GM23338 (cell line): ENCODE measurements at regions not wholly inside any gene's neighbourhood (a gene's known extent, or its start where the extent isn't known, plus 50 kb on each side); places are given as distances from the start of the nearest gene placed in this dataset.

Experiments
- ATAC-seq: fragments of 200-7000 bp; cut with Tn5 transposase; 3 replicates; pipeline ENCODE4 v1.9.1; 2020
- DNase-seq: peaks from one replicate; pipeline ENCODE4 v3.0.0-alpha.2; 2015; ENCODE audit warnings: low spot score
- H2AFZ ChIP-seq: fragments of 200-600 bp; sonication (generic); 2 replicates; pipeline ENCODE4 v1.8.0; 2016; ENCODE audit warnings: antibody characterized with exemption, mild to moderate bottlenecking, moderate library complexity
- H3F3A ChIP-seq: fragments of 200-600 bp; sonication (generic); replicated peaks from 2 replicates; pipeline ENCODE4 v1.8.0; 2017; ENCODE audit warnings: antibody characterized with exemption, mixed run types, low read depth
- H3K27ac ChIP-seq: fragments of 200-600 bp; sonication (generic); 2 replicates; pipeline ENCODE4 v1.6.1; 2016; ENCODE audit warnings: low read depth
- H3K27me3 ChIP-seq: fragments of 200-600 bp; sonication (generic); 2 replicates; pipeline ENCODE4 v1.8.0; 2016; ENCODE audit warnings: mild to moderate bottlenecking, mixed run types, moderate library complexity; ENCODE audit not compliant: insufficient read depth
- H3K36me3 ChIP-seq: fragments of 200-600 bp; sonication (generic); 2 replicates; pipeline ENCODE4 v1.8.0; 2016; ENCODE audit warnings: mild to moderate bottlenecking; ENCODE audit not compliant: insufficient read depth
- H3K4me1 ChIP-seq: fragments of 200-600 bp; sonication (generic); 2 replicates; pipeline ENCODE4 v1.8.0; 2016; ENCODE audit warnings: mild to moderate bottlenecking, moderate library complexity; ENCODE audit not compliant: insufficient read depth
- H3K4me2 ChIP-seq: fragments of 200-600 bp; sonication (generic); 2 replicates; pipeline ENCODE4 v1.7.1; 2017; ENCODE audit warnings: mixed run types
- H3K4me3 ChIP-seq: fragments of 200-600 bp; sonication (generic); 2 replicates; pipeline ENCODE4 v1.6.1; 2016; ENCODE audit warnings: mixed run types
- H3K79me2 ChIP-seq: fragments of 200-600 bp; sonication (generic); replicated peaks from 2 replicates; pipeline ENCODE4 v1.8.0; 2017; ENCODE audit warnings: mild to moderate bottlenecking; ENCODE audit not compliant: insufficient read depth
- H3K9me2 ChIP-seq: fragments of 200-600 bp; sonication (generic); 2 replicates; pipeline ENCODE4 v1.8.0; 2017; ENCODE audit not compliant: insufficient read depth
- H4K20me1 ChIP-seq: fragments of 200-600 bp; sonication (generic); replicated peaks from 2 replicates; pipeline ENCODE4 v1.8.0; 2017; ENCODE audit warnings: mild to moderate bottlenecking; ENCODE audit not compliant: insufficient read depth
- H3K27ac Mint-ChIP-seq: 2 replicates; pipeline ENCODE4 v1.8.0; 2020; ENCODE audit warnings: inconsistent platforms, mild to moderate bottlenecking, moderate library complexity, mixed read lengths
- H3K27me3 Mint-ChIP-seq: 3 replicates; pipeline ENCODE4 v1.8.0; 2022; ENCODE audit warnings: low read depth, mild to moderate bottlenecking, moderate library complexity, mixed read lengths, inconsistent platforms; ENCODE audit not compliant: insufficient read depth, poor library complexity
- H3K36me3 Mint-ChIP-seq: 3 replicates; pipeline ENCODE4 v1.8.0; 2021; ENCODE audit warnings: low read depth, mild to moderate bottlenecking, inconsistent platforms, moderate library complexity, mixed read lengths
- H3K4me1 Mint-ChIP-seq: 3 replicates; pipeline ENCODE4 v1.8.0; 2020; ENCODE audit warnings: mild to moderate bottlenecking, inconsistent platforms, mixed read lengths
- H3K4me3 Mint-ChIP-seq: 3 replicates; pipeline ENCODE4 v1.8.0; 2021; ENCODE audit warnings: moderate library complexity, mild to moderate bottlenecking, inconsistent platforms, mixed read lengths
- H3K9me3 Mint-ChIP-seq: 3 replicates; pipeline ENCODE4 v1.8.0; 2020; ENCODE audit warnings: moderate library complexity, mild to moderate bottlenecking, inconsistent platforms, mixed read lengths
- EZH2 ChIP-seq: fragments of 200-600 bp; sonication (generic); IDR thresholded peaks from one replicate; pipeline ENCODE4 v1.8.0; 2017; ENCODE audit warnings: antibody characterized with exemption, mild to moderate bottlenecking, low read depth; ENCODE audit not compliant: unreplicated experiment
- EZH2phosphoT487 ChIP-seq: fragments of 200-600 bp; sonication (generic); IDR thresholded peaks from one replicate; pipeline ENCODE4 v1.8.1; 2018; ENCODE audit warnings: antibody characterized with exemption; ENCODE audit not compliant: unreplicated experiment
- JUNB ChIP-seq: IDR thresholded peaks from one replicate; pipeline ENCODE4 v1.6.1; 2016; ENCODE audit warnings: antibody characterized with exemption; ENCODE audit not compliant: unreplicated experiment
- NANOG ChIP-seq: IDR thresholded peaks from 2 replicates; pipeline ENCODE4 v1.6.1; 2016; ENCODE audit warnings: antibody characterized with exemption, borderline replicate concordance
- POLR2AphosphoS5 ChIP-seq: IDR thresholded peaks from 2 replicates; pipeline ENCODE4 v1.6.1; 2016; ENCODE audit warnings: antibody characterized with exemption, low read depth
- STAT1 ChIP-seq: IDR thresholded peaks from one replicate; pipeline ENCODE4 v1.6.1; 2016; ENCODE audit warnings: antibody characterized with exemption; ENCODE audit not compliant: unreplicated experiment
- TF ChIP-seq, protein P1 (sequence below): fragments of 250-450 bp; sonication (Bioruptor Pico); IDR thresholded peaks from 2 replicates; pipeline ENCODE4 v1.5.0; 2020; ENCODE audit warnings: mild to moderate bottlenecking, moderate library complexity

GRCh38 chr1:181366910-181367309 lies 116.4 kb upstream of the CACNA1E start:
- TF ChIP-seq POLR2AphosphoS5 (no peak), STAT1 (no peak), JUNB (no peak), EZH2phosphoT487 (no peak)
- no peaks in the 10 kb centered on the region for H3K4me1 ChIP-seq
- H2AFZ ChIP-seq = no peak overlapping the region
- no peak overlapping the region for H3K27ac ChIP-seq
- ATAC-seq (no peak), DNase-seq (no peak)
- Mint-ChIP-seq H3K27ac (no peak overlapping the region), H3K4me3 (no peak overlapping the region), H3K27me3 (peaks cover 3% of the 10 kb centered on the region), H3K9me3 (peaks cover 5% of the 10 kb centered on the region; the same call in 2 of the 3 replicates), H3K4me1 (no peaks in the 10 kb centered on the region), H3K36me3 (no peaks in the 10 kb centered on the region)
- no peaks in the 10 kb centered on the region for H3K9me2 ChIP-seq
- H3K36me3 ChIP-seq = no peaks in the 10 kb centered on the region
- H3K79me2 ChIP-seq = no peaks in the 10 kb centered on the region
- no peak overlapping the region for H3K4me2 ChIP-seq
- no peaks in the 10 kb centered on the region for H3F3A ChIP-seq
- H3K27me3 ChIP-seq = no peaks in the 10 kb centered on the region
- no peaks in the 10 kb centered on the region for H4K20me1 ChIP-seq
- no peak overlapping the region for H3K4me3 ChIP-seq

GRCh38 chr1:181369416-181369815 lies 113.9 kb upstream of the CACNA1E start:
- no peaks in the 10 kb centered on the region for H4K20me1 ChIP-seq
- TF ChIP-seq NANOG (no peak), EZH2 (no peak)
- TF ChIP-seq, protein P1, sequence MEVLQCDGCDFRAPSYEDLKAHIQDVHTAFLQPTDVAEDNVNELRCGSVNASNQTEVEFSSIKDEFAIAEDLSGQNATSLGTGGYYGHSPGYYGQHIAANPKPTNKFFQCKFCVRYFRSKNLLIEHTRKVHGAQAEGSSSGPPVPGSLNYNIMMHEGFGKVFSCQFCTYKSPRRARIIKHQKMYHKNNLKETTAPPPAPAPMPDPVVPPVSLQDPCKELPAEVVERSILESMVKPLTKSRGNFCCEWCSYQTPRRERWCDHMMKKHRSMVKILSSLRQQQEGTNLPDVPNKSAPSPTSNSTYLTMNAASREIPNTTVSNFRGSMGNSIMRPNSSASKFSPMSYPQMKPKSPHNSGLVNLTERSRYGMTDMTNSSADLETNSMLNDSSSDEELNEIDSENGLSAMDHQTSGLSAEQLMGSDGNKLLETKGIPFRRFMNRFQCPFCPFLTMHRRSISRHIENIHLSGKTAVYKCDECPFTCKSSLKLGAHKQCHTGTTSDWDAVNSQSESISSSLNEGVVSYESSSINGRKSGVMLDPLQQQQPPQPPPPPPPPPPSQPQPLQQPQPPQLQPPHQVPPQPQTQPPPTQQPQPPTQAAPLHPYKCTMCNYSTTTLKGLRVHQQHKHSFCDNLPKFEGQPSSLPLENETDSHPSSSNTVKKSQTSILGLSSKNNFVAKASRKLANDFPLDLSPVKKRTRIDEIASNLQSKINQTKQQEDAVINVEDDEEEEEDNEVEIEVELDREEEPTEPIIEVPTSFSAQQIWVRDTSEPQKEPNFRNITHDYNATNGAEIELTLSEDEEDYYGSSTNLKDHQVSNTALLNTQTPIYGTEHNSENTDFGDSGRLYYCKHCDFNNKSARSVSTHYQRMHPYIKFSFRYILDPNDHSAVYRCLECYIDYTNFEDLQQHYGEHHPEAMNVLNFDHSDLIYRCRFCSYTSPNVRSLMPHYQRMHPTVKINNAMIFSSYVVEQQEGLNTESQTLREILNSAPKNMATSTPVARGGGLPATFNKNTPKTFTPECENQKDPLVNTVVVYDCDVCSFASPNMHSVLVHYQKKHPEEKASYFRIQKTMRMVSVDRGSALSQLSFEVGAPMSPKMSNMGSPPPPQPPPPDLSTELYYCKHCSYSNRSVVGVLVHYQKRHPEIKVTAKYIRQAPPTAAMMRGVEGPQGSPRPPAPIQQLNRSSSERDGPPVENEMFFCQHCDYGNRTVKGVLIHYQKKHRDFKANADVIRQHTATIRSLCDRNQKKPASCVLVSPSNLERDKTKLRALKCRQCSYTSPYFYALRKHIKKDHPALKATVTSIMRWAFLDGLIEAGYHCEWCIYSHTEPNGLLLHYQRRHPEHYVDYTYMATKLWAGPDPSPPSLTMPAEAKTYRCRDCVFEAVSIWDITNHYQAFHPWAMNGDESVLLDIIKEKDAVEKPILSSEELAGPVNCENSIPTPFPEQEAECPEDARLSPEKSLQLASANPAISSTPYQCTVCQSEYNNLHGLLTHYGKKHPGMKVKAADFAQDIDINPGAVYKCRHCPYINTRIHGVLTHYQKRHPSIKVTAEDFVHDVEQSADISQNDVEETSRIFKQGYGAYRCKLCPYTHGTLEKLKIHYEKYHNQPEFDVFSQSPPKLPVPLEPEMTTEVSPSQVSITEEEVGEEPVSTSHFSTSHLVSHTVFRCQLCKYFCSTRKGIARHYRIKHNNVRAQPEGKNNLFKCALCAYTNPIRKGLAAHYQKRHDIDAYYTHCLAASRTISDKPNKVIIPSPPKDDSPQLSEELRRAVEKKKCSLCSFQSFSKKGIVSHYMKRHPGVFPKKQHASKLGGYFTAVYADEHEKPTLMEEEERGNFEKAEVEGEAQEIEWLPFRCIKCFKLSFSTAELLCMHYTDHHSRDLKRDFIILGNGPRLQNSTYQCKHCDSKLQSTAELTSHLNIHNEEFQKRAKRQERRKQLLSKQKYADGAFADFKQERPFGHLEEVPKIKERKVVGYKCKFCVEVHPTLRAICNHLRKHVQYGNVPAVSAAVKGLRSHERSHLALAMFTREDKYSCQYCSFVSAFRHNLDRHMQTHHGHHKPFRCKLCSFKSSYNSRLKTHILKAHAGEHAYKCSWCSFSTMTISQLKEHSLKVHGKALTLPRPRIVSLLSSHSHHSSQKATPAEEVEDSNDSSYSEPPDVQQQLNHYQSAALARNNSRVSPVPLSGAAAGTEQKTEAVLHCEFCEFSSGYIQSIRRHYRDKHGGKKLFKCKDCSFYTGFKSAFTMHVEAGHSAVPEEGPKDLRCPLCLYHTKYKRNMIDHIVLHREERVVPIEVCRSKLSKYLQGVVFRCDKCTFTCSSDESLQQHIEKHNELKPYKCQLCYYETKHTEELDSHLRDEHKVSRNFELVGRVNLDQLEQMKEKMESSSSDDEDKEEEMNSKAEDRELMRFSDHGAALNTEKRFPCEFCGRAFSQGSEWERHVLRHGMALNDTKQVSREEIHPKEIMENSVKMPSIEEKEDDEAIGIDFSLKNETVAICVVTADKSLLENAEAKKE = no peak
- H3K4me1 Mint-ChIP-seq = no peaks in the 10 kb centered on the region
- no peaks in the 10 kb centered on the region for H3K27me3 ChIP-seq
- no peak overlapping the region for H3K4me3 Mint-ChIP-seq
- no peak overlapping the region for H3K4me3 ChIP-seq
- H3K4me2 ChIP-seq = no peak overlapping the region
- H3K79me2 ChIP-seq = no peaks in the 10 kb centered on the region
- H3K4me1 ChIP-seq = no peaks in the 10 kb centered on the region
- H3K9me2 ChIP-seq = no peaks in the 10 kb centered on the region
- H3K27ac ChIP-seq = no peak overlapping the region
- no peak overlapping the region for H3K27ac Mint-ChIP-seq
- peaks cover 13% of the 10 kb centered on the region; the same call in 2 of the 3 replicates for H3K9me3 Mint-ChIP-seq
- H2AFZ ChIP-seq = peak overlapping the region; percentile 47; the same call in 1 of the 2 replicates
- H3K36me3 ChIP-seq = no peaks in the 10 kb centered on the region
- no peak for DNase-seq
- no peaks in the 10 kb centered on the region for H3F3A ChIP-seq
- ATAC-seq = no peak
- peaks cover 3% of the 10 kb centered on the region for H3K27me3 Mint-ChIP-seq
- peaks cover 4% of the 10 kb centered on the region; the same call in 1 of the 3 replicates for H3K36me3 Mint-ChIP-seq
